ENCODE measurements at regions not wholly inside any gene's neighbourhood (a gene's known extent, or its start where the extent isn't known, plus 50 kb on each side); places are given as distances from the start of the nearest gene placed in this dataset.
"Not testable (repeated sequence)": the region's sequence is repeated elsewhere in the genome, so short reads cannot be mapped to it uniquely, and the experiment has no call there.

DNA sequence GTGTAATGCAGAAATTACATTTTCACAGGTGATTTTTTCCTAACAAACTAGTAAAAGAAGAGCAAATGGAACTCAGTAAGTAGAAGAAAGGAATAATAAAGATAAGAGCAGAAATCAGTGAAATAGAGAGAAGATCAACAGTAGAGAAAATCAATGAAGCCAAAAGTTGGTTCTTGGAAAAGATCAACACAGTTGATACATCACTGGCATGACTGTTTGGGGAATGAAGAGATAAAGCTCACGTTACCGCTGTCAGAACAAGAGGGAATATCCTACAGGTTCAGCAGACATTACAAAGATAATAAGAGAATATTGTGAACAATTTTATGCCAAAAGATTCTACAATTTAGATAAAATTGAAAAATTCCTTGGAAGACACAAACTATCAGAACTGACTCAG, 146.4 kb downstream of the ACTR3B start:
- no peak for DNase-seq

DNA sequence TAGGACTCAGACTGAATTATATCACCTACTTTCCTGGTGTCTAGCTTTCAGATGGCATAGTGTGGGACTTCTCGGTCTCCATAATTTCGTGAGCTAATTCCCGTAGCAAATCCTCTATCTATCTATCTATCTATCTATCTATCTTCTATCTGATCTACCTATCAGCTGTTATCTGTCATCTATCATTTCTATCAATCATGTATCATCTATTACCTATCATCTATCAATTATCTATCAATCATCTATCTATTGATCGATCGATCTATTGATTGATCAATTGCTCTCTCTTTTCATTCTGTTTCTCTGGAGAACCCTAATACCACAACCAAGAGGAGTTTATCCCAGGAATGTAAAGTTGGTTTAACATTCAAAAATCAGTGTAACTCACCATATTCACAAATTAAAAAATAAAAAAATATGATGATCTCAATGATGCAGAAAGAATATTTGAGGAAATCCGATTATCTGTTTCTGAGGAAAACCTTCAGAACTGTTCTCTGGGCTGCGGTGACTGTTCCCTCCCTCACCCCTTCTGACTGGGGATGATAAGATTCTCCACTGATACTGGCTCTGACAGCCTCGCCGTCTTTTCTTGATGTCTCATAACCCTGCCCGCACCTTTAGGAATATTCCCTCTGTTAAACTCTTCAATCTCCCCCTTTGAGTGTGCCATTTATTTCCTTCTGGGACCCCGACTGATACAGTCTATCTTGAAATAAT, 147.7 kb downstream of the ACTR3B start:
- no peak for DNase-seq

GRCh38 chr7:152909280-152909679, 149.7 kb downstream of the ACTR3B start:
- DNase-seq, result no peak

DNA sequence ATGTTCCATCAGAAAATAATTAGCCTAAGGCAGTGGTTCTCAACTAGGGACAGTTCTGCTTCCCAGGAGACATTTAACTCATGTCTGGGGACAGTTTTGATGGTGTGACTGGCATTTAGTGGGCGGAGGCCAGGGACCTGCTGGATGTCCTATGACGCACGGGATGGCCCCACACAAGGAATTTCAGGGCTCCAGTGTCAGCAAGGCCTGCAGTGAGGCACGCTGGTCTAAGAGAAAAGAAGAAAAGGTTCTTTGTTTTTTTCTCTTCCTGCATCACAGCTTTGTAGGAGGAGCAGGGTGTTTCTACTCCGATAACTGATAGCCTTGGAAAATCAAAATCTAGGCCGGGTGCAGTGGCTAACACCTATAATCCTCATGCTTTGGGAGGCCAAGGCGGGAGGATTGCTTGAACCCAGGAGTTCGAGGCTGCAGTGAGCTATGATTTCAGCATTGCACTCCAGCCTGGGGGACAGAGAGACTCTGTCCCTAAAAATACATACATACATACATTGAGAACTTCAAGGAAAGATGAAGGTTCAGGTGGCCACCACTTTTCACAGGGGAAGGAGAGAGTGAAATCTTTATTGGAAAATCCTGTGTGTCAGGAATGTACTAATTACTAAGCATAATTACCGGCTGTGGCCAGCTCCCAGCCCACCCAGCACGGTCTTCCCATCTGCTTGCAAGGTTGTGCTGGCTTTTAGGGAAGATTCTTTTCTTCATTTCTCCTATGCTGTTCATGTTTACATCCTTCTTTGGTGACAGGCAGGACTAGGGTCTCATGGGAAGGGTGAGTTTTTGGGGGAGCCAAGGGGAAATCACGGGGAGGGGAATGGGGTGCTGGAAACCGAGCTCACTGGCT, 150.4 kb downstream of the ACTR3B start:
- DNase-seq, result no peak

- DNase-seq, result no peak
Observed at GRCh38 chr7:152910545-152911225, 151.1 kb downstream of the ACTR3B start.

- DNase-seq, result no peak
Observed at GRCh38 chr7:152911226-152911560, 151.6 kb downstream of the ACTR3B start.

GRCh38 chr7:152911922-152912321, 152.4 kb downstream of the ACTR3B start:
- no peak for DNase-seq

DNA sequence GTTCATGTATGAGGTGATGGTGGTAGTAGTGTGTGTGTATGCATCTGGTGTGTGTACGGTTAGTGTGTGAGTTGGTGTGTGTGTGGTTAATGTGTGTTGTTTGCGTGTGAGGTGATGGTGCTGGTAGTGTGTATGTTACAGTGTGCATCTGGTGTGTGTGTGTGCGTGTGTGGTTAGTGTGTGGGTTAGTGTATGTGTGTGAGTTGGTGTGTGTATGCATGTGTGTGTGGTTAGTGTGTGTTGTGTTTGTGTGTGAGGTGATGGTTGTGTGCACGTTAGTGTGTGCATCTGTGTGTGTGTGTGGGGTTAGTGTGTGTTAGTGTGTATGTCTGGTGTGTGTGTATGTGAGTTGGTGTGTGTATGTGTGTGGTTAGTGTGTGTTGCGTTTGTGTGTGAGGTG, 153.0 kb downstream of the ACTR3B start:
- no peak for DNase-seq

GRCh38 chr7:152913492-152913891, 153.9 kb downstream of the ACTR3B start:
- no peak for DNase-seq

- no peak for DNase-seq
Observed at GRCh38 chr7:152914014-152914844, 154.7 kb downstream of the ACTR3B start.

DNA sequence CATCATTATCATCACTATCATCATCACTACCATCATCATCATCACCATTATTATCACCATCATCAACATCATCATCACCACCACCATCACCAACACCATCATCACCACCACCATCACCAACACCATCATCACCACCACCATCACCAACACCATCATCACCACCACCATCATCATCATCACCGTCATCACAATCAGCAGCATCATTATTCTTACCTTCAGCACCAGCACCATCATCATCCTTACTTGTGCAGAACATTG, 155.2 kb downstream of the ACTR3B start:
- DNase-seq, result not testable (repeated sequence)

DNA sequence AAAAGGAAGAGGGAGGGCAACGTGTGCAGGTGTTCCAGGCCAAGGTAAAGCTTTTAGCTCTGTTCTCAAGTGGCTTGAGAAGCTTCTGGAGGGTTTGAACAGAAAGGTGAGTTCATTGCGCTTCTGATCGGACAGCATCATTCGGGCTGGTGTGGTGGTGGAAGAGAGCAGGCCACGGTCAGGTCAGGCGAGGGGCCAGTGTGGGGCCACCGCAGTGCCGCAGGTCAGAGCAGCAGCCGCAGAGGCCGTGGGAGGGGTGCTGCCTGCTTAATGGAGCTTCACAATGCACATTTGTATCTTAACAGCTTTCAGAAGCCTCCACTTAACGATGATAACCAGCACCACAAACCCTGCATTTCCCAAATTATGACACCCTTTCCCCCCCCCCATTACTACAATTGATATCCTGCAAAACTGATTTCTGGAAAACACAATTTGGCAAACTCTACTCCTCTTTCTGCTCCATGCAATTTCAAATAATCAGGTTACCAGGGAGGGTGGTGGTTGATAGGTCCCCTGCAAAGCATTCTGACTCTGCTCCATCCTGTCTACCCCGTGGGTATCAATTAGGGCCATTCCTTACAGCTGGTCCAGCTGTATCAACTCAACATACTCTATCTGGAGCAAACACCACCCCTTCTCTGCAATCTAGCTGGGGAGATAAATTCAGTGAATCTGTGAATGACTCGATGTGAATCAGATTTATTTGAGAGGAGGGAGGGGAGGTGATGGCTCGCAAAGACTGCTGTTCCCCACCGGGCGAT, 162.9 kb downstream of the ACTR3B start:
- no peak for DNase-seq

GRCh38 chr7:152923711-152924110, 164.2 kb downstream of the ACTR3B start:
- no peak for DNase-seq

- DNase-seq, result no peak
Observed at GRCh38 chr7:152924238-152924637, 164.7 kb downstream of the ACTR3B start.

- DNase-seq, result no peak
Observed at GRCh38 chr7:152924826-152925411, 165.4 kb downstream of the ACTR3B start.

GRCh38 chr7:152925412-152926147, 166.0 kb downstream of the ACTR3B start:
- no peak for DNase-seq

GRCh38 chr7:152931633-152932032, 172.1 kb downstream of the ACTR3B start:
- DNase-seq, result no peak

DNA sequence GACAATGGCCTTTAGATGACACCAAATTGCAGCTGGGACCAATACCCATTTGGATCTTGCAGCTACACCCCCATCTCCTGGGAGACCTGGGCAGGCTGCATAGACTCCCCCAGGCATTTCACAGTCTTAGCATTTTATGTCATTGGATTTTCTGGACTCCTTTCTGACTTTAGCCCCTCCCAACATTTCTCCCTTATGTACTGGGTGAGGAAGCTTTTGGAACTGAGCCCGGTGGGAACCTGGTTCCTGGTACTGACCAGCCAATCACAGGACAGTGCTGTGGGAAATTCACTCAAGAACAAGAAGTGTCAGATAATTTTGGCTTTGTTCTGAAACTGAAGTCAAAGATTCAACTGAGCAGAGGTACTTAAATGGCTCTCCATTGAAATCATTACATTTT, 177.7 kb downstream of the ACTR3B start:
- DNase-seq, result no peak

GRCh38 chr7:152946616-152947015, 187.1 kb downstream of the ACTR3B start:
- DNase-seq, result not testable (repeated sequence)

DNA sequence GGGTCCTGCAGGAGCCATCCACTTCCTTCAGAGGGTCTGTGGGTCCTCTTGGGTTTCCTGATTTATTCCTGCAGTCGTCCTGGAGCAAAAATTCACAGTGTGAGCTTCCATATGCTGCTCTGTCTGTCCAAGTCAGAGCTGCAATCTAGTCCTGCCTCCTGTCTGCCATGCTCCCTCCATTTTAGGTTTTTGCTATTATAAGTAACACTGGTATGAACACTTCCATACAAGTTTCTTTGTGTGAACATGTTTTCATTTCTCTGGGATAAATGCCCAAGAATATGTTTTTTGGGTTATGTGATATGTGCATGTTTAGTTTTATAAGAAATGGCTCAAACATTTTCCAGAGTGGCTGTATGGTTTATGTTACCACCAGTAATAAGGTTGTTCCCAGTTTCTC, 188.1 kb downstream of the ACTR3B start:
- DNase-seq, result no peak

GRCh38 chr7:152949253-152949652, 189.7 kb downstream of the ACTR3B start:
- DNase-seq, result no peak

Measured in fibroblast of skin of right quadriceps (primary cell).